ENCODE measurements at regions not wholly inside any gene's neighbourhood (a gene's known extent, or its start where the extent isn't known, plus 50 kb on each side); places are given as distances from the start of the nearest gene placed in this dataset.

- H3K9me3 ChIP-seq (ENCODE audit: insufficient read depth, low read length, severe bottlenecking), result no peaks in the 10 kb centered on the region
- DNase-seq, result no peak
- 0 out of 2 replicates have a peak, but pooled peaks cover 7% of the 10 kb centered on the region for H4K20me1 ChIP-seq (ENCODE audit: insufficient read depth, low read length)
- H3K4me2 ChIP-seq (ENCODE audit: insufficient read depth, low read length), result no peak overlapping the region
- no peak overlapping the region for H3K27ac ChIP-seq (ENCODE audit: low read length)
- H3K36me3 ChIP-seq (ENCODE audit: insufficient read depth, low read length), result no peaks in the 10 kb centered on the region
- no peaks in the 10 kb centered on the region for H3K79me2 ChIP-seq (ENCODE audit: insufficient read depth, low read length)
- peaks cover 8% of the 10 kb centered on the region for H3K27me3 ChIP-seq (ENCODE audit: insufficient read depth, low read length, poor library complexity)
- TF ChIP-seq CTCF (IDR thresholded peaks at IDR 0.05; ENCODE audit: borderline replicate concordance, extremely low read depth, low read length, poor library complexity, severe bottlenecking) (no peak), EZH2 (IDR thresholded peaks at IDR 0.05; ENCODE audit: borderline replicate concordance, low read depth, low read length, severe bottlenecking) (no peak)
- H3K4me1 ChIP-seq (ENCODE audit: insufficient read depth, low read length), result no peaks in the 10 kb centered on the region
- no peak overlapping the region for H3K4me3 ChIP-seq (ENCODE audit: low read depth in 1 of 2, low read length in 2 of 2)
- H3K9ac ChIP-seq (ENCODE audit: low read depth, low read length), result no peak overlapping the region
- H2AFZ ChIP-seq (ENCODE audit: low read depth, low read length), result no peak overlapping the region
- ATAC-seq (ENCODE audit: insufficient read depth, low read depth), result no peak
These were observed 249.7 kb downstream of the C1orf94 start for GRCh38 chr1:34426325-34426896.

GRCh38 chr1:34427170-34427569 is 250.5 kb downstream of the C1orf94 start:
- Histone ChIP-seq H3K4me1 (ENCODE audit: insufficient read depth, low read length) (no peaks in the 10 kb centered on the region), H2AFZ (ENCODE audit: low read depth, low read length) (no peak overlapping the region), H4K20me1 (ENCODE audit: insufficient read depth, low read length) (0 out of 2 replicates have a peak, but pooled peaks cover 7% of the 10 kb centered on the region), H3K36me3 (ENCODE audit: insufficient read depth, low read length) (no peaks in the 10 kb centered on the region), H3K27me3 (ENCODE audit: insufficient read depth, low read length, poor library complexity) (peaks cover 8% of the 10 kb centered on the region), H3K79me2 (ENCODE audit: insufficient read depth, low read length) (no peaks in the 10 kb centered on the region), H3K4me3 (ENCODE audit: low read depth in 1 of 2, low read length in 2 of 2) (no peak overlapping the region), H3K27ac (ENCODE audit: low read length) (no peak overlapping the region), H3K4me2 (ENCODE audit: insufficient read depth, low read length) (no peak overlapping the region), H3K9ac (ENCODE audit: low read depth, low read length) (no peak overlapping the region), H3K9me3 (ENCODE audit: insufficient read depth, low read length, severe bottlenecking) (no peaks in the 10 kb centered on the region)
- TF ChIP-seq CTCF (IDR thresholded peaks at IDR 0.05; ENCODE audit: borderline replicate concordance, extremely low read depth, low read length, poor library complexity, severe bottlenecking), result no peak
- no peak for TF ChIP-seq EZH2 (IDR thresholded peaks at IDR 0.05; ENCODE audit: borderline replicate concordance, low read depth, low read length, severe bottlenecking)
- no peak for ATAC-seq (ENCODE audit: insufficient read depth, low read depth)
- no peak for DNase-seq

GRCh38 chr1:34433099-34433498 is 256.4 kb downstream of the C1orf94 start:
- H3K79me2 ChIP-seq (ENCODE audit: insufficient read depth, low read length), result no peaks in the 10 kb centered on the region
- no peaks in the 10 kb centered on the region for H4K20me1 ChIP-seq (ENCODE audit: insufficient read depth, low read length)
- H3K4me3 ChIP-seq (ENCODE audit: low read depth in 1 of 2, low read length in 2 of 2), result no peak overlapping the region
- no peaks in the 10 kb centered on the region for H3K36me3 ChIP-seq (ENCODE audit: insufficient read depth, low read length)
- no peaks in the 10 kb centered on the region for H3K9me3 ChIP-seq (ENCODE audit: insufficient read depth, low read length, severe bottlenecking)
- H3K27me3 ChIP-seq (ENCODE audit: insufficient read depth, low read length, poor library complexity), result peaks cover 5% of the 10 kb centered on the region
- DNase-seq (no peak), ATAC-seq (ENCODE audit: insufficient read depth, low read depth) (no peak)
- no peak overlapping the region for H2AFZ ChIP-seq (ENCODE audit: low read depth, low read length)
- H3K27ac ChIP-seq (ENCODE audit: low read length), result no peak overlapping the region
- H3K4me2 ChIP-seq (ENCODE audit: insufficient read depth, low read length), result no peak overlapping the region
- H3K9ac ChIP-seq (ENCODE audit: low read depth, low read length), result no peak overlapping the region
- TF ChIP-seq CTCF (IDR thresholded peaks at IDR 0.05; ENCODE audit: borderline replicate concordance, extremely low read depth, low read length, poor library complexity, severe bottlenecking) (no peak), EZH2 (IDR thresholded peaks at IDR 0.05; ENCODE audit: borderline replicate concordance, low read depth, low read length, severe bottlenecking) (no peak)
- no peaks in the 10 kb centered on the region for H3K4me1 ChIP-seq (ENCODE audit: insufficient read depth, low read length)

Measured in DND-41 (cell line).